ENCODE measurements at regions not wholly inside any gene's neighbourhood (a gene's known extent, or its start where the extent isn't known, plus 50 kb on each side); places are given as distances from the start of the nearest gene placed in this dataset.

DNA sequence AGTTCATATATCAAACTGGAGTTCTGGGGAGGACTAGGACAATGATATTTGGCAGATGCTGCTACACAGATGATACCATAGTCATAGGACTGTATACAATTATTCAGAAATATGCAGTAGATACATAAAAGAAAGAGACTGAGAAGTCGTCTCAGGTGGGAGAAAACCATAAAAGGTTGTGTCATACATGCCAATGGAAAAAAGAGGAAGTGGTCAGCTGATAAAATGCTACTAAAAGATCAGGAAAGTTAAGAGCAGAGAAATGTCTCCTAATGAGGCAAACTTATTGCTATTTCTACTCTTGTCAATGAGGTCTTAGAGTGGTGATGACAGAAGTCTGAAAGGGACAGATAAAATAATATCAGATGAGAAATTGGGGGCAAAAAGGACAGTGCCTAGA, 407.6 kb downstream of the COL12A1 start:
- ATAC-seq = no peak

DNA sequence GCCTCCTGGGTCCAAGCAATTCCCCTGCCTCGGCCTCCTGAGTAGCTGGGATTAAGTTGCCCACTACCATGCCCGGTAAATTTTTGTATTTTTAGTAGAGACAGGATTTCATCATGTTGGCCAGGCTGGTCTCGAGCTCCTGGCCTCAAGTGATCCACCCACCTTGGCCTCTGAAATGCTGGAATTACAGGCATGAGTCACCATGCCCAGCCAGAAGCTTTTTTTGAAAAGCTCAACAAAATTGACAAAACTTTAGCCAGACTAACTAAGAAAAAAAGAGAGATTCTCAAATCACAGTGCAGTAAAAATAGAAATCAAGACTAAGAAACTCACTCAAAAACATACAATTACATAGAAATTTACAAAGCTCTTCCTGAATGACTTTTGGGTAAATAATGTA, 420.6 kb downstream of the COL12A1 start:
- no peak for TF ChIP-seq POLR2A (IDR thresholded peaks at IDR 0.05)
- TF ChIP-seq, protein P1, sequence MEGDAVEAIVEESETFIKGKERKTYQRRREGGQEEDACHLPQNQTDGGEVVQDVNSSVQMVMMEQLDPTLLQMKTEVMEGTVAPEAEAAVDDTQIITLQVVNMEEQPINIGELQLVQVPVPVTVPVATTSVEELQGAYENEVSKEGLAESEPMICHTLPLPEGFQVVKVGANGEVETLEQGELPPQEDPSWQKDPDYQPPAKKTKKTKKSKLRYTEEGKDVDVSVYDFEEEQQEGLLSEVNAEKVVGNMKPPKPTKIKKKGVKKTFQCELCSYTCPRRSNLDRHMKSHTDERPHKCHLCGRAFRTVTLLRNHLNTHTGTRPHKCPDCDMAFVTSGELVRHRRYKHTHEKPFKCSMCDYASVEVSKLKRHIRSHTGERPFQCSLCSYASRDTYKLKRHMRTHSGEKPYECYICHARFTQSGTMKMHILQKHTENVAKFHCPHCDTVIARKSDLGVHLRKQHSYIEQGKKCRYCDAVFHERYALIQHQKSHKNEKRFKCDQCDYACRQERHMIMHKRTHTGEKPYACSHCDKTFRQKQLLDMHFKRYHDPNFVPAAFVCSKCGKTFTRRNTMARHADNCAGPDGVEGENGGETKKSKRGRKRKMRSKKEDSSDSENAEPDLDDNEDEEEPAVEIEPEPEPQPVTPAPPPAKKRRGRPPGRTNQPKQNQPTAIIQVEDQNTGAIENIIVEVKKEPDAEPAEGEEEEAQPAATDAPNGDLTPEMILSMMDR (IDR thresholded peaks at IDR 0.05 in 4 of 5, conservative IDR thresholded peaks at IDR 0.05 in 1 of 5) = no peak
- intact Hi-C loops (cut with DNase I; ENCODE audit: low total_unique reads) = no loop called here
- Histone ChIP-seq H3K27me3 (no peaks in the 10 kb centered on the region), H3K27ac (no peak overlapping the region), H3K4me1 (no peaks in the 10 kb centered on the region), H3K36me3 (no peaks in the 10 kb centered on the region), H3K9me3 (no peaks in the 10 kb centered on the region), H3K4me3 (no peak overlapping the region)
- ATAC-seq (no peak), DNase-seq (no peak)
- in situ Hi-C loops (cut with MboI; ENCODE audit: low sequenced_read_pairs in 4 of 4) = no loop called here

More for the DNA sequence above, 407.6 kb downstream of the COL12A1 start:
- TF ChIP-seq POLR2A (IDR thresholded peaks at IDR 0.05) = no peak
- TF ChIP-seq, protein P1 (IDR thresholded peaks at IDR 0.05 in 4 of 5, conservative IDR thresholded peaks at IDR 0.05 in 1 of 5) = no peak
- no peak overlapping the region for H3K4me3 ChIP-seq
- no peaks in the 10 kb centered on the region for H3K9me3 ChIP-seq
- in situ Hi-C loops (cut with MboI; ENCODE audit: low sequenced_read_pairs in 4 of 4) (no loop called here), intact Hi-C loops (cut with DNase I; ENCODE audit: low total_unique reads) (no loop called here)
- H3K27me3 ChIP-seq = no peaks in the 10 kb centered on the region
- no peaks in the 10 kb centered on the region for H3K36me3 ChIP-seq
- no peak overlapping the region for H3K27ac ChIP-seq
- H3K4me1 ChIP-seq = no peaks in the 10 kb centered on the region
- DNase-seq = no peak

DNA sequence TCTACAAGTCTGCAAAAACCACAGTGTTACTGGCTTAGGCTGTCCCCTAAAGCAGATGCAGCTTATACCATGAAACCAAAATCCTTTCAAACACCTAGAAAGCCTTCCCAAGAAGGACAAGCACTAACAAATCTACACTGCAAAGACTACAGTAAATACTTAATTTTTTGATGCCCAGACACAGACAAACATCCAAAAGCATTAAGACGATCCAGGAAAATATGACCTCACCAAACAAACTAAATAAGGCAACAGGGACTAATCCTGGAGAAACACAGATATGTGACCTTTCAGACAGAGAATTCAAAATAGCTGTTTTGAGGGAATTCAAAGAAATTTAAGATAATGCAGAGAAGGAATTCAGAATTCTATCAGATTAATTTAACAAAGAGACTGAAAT, 423.5 kb downstream of the COL12A1 start:
- Histone ChIP-seq H3K4me1 (no peaks in the 10 kb centered on the region), H3K36me3 (no peaks in the 10 kb centered on the region), H3K9me3 (no peaks in the 10 kb centered on the region), H3K4me3 (no peak overlapping the region), H3K27ac (no peak overlapping the region), H3K27me3 (no peaks in the 10 kb centered on the region)
- intact Hi-C loops (cut with DNase I; ENCODE audit: low total_unique reads) = no loop called here
- in situ Hi-C loops (cut with MboI; ENCODE audit: low sequenced_read_pairs in 4 of 4) = no loop called here
- no peak for DNase-seq
- ATAC-seq = no peak
- TF ChIP-seq, protein P1 (IDR thresholded peaks at IDR 0.05 in 4 of 5, conservative IDR thresholded peaks at IDR 0.05 in 1 of 5) = no peak
- TF ChIP-seq POLR2A (IDR thresholded peaks at IDR 0.05) = no peak

DNA sequence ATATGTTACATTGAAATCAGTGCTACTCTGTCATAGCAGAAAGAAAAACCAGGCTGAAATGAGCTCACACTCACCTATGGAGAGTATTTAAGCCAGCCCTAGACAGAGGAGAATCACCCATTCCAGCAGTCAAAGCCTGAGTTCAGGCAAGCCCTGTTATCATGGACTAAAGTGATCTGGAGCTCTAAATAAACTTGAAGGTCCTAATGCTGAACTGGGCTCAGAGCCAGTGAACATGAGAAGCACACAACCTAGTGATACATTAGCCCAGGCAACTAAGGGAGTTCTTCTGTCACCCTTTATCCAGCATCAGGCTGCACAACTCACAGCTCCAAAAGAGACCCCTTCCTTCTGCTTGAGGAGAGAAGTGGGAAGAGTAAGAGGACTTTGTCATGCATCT, 425.0 kb downstream of the COL12A1 start:
- H3K27me3 ChIP-seq = no peaks in the 10 kb centered on the region
- H3K4me1 ChIP-seq = no peaks in the 10 kb centered on the region
- no peak overlapping the region for H3K4me3 ChIP-seq
- intact Hi-C loops (cut with DNase I; ENCODE audit: low total_unique reads) (no loop called here), in situ Hi-C loops (cut with MboI; ENCODE audit: low sequenced_read_pairs in 4 of 4) (no loop called here)
- H3K9me3 ChIP-seq = no peaks in the 10 kb centered on the region
- TF ChIP-seq, protein P1 (IDR thresholded peaks at IDR 0.05 in 4 of 5, conservative IDR thresholded peaks at IDR 0.05 in 1 of 5) = no peak
- TF ChIP-seq POLR2A (IDR thresholded peaks at IDR 0.05) = no peak
- no peak for ATAC-seq
- H3K36me3 ChIP-seq = no peaks in the 10 kb centered on the region
- H3K27ac ChIP-seq = no peak overlapping the region
- no peak for DNase-seq

DNA sequence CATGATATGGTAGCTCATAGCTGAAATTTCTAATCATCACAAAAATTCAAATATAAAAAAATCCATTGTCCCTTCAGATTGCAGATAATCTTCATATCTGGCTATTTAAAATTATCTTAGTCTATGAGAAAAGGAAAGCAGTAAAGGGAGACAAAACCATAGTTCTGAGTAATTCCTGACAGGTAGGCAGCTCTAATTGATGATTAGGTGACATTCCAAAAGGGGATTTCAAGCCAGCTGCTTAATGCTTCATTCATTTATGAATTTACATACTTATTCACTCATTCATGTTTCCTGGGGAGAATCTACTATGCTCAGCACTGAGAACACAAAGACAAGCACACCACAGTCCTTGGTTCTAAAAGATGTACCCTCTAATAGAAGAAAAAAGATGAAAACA, 437.1 kb downstream of the COL12A1 start:
- no peak overlapping the region for H3K27ac ChIP-seq
- TF ChIP-seq POLR2A (IDR thresholded peaks at IDR 0.05) = no peak
- TF ChIP-seq, protein P1 (IDR thresholded peaks at IDR 0.05 in 4 of 5, conservative IDR thresholded peaks at IDR 0.05 in 1 of 5) = no peak

More for the DNA sequence above, 437.1 kb downstream of the COL12A1 start:
- Histone ChIP-seq H3K4me1 (no peaks in the 10 kb centered on the region), H3K27me3 (no peaks in the 10 kb centered on the region), H3K36me3 (no peaks in the 10 kb centered on the region), H3K4me3 (no peak overlapping the region), H3K9me3 (no peaks in the 10 kb centered on the region)
- ATAC-seq = no peak
- intact Hi-C loops (cut with DNase I; ENCODE audit: low total_unique reads) (no loop called here), in situ Hi-C loops (cut with MboI; ENCODE audit: low sequenced_read_pairs in 4 of 4) (no loop called here)
- no peak for DNase-seq
